ENCODE measurements at regions not wholly inside any gene's neighbourhood (a gene's known extent, or its start where the extent isn't known, plus 50 kb on each side); places are given as distances from the start of the nearest gene placed in this dataset.
"Not testable (repeated sequence)": the region's sequence is repeated elsewhere in the genome, so short reads cannot be mapped to it uniquely, and the experiment has no call there.

DNA sequence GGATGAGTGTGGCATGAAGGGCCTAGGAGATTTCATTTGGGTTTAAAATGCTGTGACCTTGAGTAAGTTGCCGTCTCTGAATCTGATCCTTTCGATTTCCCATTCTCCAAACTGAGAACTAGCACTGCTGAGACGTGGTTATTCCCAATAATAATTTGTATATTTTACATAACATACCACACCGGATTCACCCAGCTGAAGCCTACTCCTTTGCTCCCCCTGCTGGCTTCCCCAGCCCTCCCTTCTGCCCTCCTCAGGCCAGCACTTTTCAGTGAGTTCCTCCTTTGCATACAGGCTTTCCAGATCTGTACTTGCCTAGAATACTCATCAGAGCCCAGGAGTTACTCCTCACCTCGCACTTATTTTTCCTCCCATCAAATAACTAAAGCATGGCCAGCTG is 255.1 kb downstream of the OR4F29 start:
- not testable (repeated sequence) for DNase-seq (ENCODE audit: low spot score)

DNA sequence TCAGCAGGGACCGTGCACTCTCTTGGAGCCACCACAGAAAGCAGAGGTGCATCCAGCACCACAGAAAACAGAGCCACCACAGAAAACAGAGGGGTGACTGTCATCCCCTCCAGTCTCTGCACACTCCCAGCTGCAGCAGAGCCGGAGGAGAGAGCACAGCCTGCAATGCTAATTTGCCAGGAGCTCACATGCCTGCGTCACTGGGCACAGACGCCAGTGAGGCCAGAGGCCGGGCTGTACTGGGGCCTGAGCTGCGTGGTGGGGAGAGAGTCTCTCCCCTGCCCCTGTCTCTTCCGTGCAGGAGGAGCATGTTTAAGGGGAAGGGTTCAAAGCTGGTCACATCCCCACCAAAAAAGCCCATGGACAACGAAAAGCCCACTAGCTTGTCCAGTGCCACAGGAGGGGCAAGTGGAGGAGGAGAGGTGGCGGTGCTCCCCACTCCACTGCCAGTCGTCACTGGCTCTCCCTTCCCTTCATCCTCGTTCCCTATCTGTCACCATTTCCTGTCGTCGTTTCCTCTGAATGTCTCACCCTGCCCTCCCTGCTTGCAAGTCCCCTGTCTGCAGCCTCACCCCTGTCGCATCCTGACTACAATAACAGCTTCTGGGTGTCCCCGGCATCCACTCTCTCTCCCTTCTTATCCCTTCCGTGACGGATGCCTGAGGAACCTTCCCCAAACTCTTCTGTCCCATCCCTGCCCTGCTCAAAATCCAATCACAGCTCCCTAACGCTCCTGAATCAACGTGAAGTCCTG is 260.0 kb downstream of the OR4F29 start:
- peak; percentile 94 for DNase-seq (ENCODE audit: low spot score)

DNA sequence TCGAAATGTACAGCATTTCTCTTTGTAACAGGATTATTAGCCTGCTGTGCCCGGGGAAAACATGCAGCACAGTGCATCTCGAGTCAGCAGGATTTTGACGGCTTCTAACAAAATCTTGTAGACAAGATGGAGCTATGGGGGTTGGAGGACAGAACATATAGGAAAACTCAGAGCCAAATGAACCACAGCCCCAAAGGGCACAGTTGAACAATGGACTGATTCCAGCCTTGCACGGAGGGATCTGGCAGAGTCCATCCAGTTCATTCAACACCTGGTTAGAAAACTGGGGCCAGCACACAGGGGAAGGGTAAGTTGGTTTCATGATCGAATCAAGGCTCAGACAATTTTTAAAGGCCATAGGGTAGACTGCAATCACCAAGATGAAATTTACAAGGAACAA is 260.8 kb downstream of the OR4F29 start:
- DNase-seq (ENCODE audit: low spot score), result not testable (repeated sequence)

DNA sequence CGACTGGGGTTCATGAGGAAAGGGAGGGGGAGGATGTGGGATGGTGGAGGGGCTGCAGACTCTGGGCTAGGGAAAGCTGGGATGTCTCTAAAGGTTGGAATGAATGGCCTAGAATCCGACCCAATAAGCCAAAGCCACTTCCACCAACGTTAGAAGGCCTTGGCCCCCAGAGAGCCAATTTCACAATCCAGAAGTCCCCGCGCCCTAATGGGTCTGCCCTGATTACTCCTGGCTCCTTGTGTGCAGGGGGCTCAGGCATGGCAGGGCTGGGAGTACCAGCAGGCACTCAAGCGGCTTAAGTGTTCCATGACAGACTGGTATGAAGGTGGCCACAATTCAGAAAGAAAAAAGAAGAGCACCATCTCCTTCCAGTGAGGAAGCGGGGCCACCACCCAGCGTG is 261.6 kb downstream of the OR4F29 start:
- DNase-seq (ENCODE audit: low spot score), result not testable (repeated sequence)

DNA sequence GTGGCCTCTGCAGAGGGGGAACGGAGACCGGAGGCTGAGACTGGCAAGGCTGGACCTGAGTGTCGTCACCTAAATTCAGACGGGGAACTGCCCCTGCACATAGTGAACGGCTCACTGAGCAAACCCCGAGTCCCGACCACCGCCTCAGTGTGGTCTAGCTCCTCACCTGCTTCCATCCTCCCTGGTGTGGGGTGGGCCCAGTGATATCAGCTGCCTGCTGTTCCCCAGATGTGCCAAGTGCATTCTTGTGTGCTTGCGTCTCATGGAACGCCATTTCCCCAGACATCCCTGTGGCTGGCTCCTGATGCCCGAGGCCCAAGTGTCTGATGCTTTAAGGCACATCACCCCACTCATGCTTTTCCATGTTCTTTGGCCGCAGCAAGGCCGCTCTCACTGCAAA is 262.2 kb downstream of the OR4F29 start:
- DNase-seq (ENCODE audit: low spot score), result not testable (repeated sequence)

DNA sequence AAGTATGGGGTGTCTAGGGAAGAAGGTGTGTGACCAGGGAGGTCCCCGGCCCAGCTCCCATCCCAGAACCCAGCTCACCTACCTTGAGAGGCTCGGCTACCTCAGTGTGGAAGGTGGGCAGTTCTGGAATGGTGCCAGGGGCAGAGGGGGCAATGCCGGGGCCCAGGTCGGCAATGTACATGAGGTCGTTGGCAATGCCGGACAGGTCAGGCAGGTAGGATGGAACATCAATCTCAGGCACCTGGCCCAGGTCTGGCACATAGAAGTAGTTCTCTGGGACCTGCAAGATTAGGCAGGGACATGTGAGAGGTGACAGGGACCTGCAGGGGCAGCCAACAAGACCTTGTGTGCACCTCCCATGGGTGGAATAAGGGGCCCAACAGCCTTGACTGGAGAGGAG is 264.2 kb downstream of the OR4F29 start:
- DNase-seq (ENCODE audit: low spot score), result not testable (repeated sequence)

DNA sequence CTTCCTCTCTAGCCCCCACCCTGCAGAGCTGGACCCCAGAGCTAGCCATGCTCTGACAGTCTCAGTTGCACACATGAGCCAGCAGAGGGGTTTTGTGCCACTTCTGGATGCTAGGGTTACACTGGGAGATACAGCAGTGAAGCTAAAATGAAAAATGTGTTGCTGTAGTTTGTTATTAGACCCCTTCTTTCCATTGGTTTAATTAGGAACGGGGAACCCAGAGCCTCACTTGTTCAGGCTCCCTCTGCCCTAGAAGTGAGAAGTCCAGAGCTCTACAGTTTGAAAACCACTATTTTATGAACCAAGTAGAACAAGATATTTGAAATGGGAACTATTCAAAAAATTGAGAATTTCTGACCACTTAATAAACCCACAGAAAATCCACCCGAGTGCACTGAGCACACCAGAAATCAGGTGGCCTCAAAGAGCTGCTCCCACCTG is 264.8 kb downstream of the OR4F29 start:
- not testable (repeated sequence) for DNase-seq (ENCODE audit: low spot score)

DNA sequence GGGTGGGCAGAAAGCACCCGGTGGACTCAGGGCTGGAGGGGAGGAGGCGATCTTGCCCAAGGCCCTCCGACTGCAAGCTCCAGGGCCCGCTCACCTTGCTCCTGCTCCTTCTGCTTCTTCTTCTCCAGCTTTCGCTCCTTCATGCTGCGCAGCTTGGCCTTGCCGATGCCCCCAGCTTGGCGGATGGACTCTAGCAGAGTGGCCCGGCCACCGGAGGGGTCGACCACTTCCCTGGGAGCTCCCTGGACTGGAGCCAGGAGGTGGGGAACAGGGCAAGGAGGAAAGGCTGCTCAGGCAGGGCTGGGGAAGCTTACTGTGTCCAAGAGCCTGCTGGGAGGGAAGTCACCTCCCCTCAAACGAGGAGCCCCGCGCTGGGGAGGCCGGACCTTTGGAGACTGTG is 265.3 kb downstream of the OR4F29 start:
- DNase-seq (ENCODE audit: low spot score), result not testable (repeated sequence)

DNA sequence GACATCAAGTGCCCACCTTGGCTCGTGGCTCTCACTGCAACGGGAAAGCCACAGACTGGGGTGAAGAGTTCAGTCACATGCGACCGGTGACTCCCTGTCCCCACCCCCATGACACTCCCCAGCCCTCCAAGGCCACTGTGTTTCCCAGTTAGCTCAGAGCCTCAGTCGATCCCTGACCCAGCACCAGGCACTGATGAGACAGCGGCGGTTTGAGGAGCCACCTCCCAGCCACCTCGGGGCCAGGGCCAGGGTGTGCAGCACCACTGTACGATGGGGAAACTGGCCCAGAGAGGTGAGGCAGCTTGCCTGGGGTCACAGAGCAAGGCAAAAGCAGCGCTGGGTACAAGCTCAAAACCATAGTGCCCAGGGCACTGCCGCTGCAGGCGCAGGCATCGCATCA is 266.0 kb downstream of the OR4F29 start:
- not testable (repeated sequence) for DNase-seq (ENCODE audit: low spot score)

DNA sequence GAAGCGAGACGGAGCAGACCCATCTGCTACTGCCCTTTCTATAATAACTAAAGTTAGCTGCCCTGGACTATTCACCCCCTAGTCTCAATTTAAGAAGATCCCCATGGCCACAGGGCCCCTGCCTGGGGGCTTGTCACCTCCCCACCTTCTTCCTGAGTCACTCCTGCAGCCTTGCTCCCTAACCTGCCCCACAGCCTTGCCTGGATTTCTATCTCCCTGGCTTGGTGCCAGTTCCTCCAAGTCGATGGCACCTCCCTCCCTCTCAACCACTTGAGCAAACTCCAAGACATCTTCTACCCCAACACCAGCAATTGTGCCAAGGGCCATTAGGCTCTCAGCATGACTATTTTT is 267.2 kb downstream of the OR4F29 start:
- DNase-seq (ENCODE audit: low spot score), result not testable (repeated sequence)

DNA sequence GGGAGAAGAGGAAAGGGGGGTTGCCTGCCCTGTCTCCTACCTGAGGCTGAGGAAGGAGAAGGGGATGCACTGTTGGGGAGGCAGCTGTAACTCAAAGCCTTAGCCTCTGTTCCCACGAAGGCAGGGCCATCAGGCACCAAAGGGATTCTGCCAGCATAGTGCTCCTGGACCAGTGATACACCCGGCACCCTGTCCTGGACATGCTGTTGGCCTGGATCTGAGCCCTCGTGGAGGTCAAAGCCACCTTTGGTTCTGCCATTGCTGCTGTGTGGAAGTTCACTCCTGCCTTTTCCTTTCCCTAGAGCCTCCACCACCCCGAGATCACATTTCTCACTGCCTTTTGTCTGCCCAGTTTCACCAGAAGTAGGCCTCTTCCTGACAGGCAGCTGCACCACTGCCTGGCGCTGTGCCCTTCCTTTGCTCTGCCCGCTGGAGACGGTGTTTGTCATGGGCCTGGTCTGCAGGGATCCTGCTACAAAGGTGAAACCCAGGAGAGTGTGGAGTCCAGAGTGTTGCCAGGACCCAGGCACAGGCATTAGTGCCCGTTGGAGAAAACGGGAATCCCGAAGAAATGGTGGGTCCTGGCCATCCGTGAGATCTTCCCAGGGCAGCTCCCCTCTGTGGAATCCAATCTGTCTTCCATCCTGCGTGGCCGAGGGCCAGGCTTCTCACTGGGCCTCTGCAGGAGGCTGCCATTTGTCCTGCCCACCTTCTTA is 267.7 kb downstream of the OR4F29 start:
- DNase-seq (ENCODE audit: low spot score), result not testable (repeated sequence)

DNA sequence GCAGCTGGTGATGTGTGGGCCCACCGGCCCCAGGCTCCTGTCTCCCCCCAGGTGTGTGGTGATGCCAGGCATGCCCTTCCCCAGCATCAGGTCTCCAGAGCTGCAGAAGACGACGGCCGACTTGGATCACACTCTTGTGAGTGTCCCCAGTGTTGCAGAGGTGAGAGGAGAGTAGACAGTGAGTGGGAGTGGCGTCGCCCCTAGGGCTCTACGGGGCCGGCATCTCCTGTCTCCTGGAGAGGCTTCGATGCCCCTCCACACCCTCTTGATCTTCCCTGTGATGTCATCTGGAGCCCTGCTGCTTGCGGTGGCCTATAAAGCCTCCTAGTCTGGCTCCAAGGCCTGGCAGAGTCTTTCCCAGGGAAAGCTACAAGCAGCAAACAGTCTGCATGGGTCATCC is 268.4 kb downstream of the OR4F29 start:
- DNase-seq (ENCODE audit: low spot score), result not testable (repeated sequence)

DNA sequence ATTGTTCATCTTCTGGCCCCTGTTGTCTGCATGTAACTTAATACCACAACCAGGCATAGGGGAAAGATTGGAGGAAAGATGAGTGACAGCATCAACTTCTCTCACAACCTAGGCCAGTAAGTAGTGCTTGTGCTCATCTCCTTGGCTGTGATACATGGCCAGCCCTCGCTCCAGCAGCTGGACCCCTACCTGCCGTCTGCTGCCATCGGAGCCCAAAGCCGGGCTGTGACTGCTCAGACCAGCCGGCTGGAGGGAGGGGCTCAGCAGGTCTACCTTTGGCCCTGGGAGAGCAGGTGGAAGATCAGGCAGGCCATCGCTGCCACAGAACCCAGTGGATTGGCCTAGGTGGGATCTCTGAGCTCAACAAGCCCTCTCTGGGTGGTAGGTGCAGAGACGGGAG is 268.8 kb downstream of the OR4F29 start:
- not testable (repeated sequence) for DNase-seq (ENCODE audit: low spot score)

DNA sequence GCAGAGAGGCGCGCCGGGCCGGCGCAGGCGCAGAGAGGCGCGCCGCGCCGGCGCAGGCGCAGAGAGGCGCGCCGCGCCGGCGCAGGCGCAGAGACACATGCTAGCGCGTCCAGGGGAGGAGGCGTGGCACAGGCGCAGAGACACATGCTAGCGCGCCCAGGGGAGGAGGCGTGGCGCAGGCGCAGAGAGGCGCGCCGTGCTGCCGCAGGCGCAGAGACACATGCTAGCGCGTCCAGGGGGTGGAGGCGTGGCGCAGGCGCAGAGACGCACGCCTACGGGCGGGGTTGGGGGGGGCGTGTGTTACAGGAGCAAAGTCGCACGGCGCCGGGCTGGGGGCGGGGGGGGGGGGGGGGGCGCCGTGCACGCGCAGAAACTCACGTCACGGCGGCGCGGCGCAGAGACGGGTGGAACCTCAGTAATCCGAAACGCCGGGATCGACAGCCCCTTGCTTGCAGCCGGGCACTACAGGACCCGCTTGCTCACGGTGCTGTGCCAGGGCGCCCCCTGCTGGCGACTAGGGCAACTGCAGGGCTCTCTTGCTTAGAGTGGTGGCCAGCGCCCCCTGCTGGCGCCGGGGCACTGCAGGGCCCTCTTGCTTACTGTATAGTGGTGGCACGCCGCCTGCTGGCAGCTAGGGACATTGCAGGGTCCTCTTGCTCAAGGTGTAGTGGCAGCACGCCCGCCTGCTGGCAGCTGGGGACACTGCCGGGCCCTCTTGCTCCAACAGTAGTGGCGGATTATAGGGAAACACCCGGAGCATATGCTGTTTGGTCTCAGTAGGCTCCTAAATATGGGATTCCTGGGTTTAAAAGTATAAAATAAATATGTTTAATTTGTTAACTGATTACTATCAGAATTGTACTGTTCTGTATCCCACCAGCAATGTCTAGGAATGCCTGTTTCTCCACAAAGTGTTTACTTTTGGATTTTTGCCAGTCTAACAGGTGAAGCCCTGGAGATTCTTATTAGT is 269.9 kb downstream of the OR4F29 start:
- peak; percentile 53 for DNase-seq (ENCODE audit: low spot score)

DNA sequence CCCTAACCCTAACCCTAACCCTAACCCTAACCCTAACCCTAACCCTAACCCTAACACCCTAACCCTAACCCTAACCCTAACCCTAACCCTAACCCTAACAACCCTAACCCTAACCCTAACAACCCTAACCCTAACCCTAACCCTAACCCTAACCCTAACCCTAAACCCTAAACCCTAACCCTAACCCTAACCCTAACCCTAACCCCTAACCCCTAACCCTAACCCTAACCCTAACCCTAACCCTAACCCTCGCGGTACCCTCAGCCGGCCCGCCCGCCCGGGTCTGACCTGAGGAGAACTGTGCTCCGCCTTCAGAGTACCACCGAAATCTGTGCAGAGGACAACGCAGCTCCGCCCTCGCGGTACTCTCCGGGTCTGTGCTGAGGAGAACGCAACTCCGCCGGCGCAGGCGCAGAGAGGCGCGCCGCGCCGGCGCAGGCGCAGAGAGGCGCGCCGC is 270.7 kb downstream of the OR4F29 start:
- not testable (repeated sequence) for DNase-seq (ENCODE audit: low spot score)

DNA sequence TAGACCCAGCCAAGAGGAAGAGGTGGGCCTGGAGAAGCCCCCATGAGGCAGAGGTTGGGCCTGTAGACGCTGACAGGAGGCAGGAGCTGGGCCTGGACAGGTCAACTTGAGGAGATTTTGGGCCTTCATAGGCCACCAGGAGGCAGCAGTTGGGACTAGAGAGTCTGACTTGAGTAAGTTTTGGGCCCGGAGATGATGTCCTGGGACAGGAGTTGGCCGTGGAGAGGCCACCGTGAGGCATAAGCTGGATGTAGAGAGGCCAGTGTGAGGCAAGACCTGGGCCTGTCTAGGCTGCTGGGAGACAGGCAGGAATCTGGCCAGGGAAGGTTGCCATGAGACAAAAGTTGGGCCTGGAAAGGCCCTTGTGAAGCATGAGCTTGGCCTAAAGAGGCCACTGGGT is 312.6 kb downstream of the OR4F29 start:
- DNase-seq (ENCODE audit: low spot score), result not testable (repeated sequence)

DNA sequence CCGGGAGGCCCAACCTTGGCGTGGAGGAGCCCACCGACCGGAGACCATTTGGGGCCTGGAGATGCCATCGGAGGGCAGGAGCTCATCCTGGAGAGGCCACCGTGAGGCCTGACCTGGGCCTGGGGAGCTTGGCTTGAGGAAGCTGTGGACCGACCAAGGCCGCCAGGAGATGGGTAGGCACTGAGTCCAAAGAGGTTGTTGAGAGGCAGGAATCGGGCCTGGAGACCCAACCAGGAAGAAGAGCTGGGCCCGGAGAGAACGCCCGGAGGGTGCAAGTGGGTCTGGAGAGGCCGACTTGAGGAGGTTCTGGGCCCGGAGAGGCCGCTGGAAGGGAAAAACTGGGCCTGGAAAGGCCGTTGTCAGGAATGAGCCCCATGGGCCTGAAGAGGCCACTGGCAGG is 313.8 kb downstream of the OR4F29 start:
- not testable (repeated sequence) for DNase-seq (ENCODE audit: low spot score)

DNA sequence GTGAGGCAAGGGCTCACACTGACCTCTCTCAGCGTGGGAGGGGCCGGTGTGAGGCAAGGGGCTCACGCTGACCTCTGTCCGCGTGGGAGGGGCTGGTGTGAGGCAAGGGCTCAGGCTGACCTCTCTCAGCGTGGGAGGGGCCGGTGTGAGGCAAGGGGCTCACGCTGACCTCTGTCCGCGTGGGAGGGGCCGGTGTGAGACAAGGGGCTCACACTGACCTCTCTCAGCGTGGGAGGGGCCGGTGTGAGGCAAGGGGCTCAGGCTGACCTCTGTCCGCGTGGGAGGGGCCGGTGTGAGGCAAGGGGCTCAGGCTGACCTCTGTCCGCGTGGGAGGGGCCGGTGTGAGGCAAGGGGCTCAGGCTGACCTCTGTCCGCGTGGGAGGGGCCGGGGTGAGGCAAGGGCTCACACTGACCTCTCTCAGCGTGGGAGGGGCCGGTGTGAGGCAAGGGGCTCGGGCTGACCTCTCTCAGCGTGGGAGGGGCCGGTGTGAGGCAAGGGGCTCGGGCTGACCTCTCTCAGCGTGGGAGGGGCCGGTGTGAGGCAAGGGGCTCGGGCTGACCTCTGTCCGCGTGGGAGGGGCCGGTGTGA is 315.0 kb downstream of the OR4F29 start:
- not testable (repeated sequence) for DNase-seq (ENCODE audit: low spot score)

DNA sequence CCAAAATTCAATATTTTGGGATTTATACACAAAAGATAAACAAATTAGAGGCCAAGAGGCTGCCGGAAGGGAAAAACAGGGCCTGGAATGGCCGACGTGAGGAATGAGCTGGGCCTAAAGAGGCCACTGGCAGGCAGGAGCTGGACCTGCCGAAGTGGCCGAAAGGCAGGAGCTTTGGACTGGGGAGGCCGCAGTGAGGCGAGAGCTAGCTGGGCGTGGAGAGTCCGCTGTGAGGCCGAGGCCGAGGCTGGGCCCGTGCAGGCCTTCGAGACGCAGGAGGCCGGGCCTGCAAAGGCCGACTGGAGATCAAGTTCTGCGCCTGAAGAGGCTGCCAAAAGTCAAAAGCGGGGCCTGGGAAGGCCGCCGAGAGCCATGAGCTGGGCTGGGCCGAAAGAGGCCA is 316.5 kb downstream of the OR4F29 start:
- DNase-seq (ENCODE audit: low spot score), result not testable (repeated sequence)

DNA sequence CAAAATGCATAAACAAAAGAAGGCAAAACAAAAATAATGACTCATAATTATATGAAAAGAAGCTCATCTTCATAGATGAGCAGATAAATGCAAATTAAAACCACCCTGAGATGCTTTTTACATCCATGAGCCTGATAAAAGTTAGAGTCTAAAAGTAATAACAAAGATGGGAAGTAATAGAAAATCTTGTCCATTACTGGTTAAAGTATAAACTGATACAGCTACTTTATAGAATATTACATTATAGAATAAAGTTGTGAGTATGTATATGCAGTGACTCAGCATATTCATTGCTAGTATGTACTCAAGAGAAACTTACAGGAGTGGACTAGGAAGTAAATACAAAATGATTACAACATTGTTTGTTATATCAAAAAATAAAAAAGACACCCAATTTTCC is 333.0 kb downstream of the OR4F29 start:
- DNase-seq (ENCODE audit: low spot score), result not testable (repeated sequence)

DNA sequence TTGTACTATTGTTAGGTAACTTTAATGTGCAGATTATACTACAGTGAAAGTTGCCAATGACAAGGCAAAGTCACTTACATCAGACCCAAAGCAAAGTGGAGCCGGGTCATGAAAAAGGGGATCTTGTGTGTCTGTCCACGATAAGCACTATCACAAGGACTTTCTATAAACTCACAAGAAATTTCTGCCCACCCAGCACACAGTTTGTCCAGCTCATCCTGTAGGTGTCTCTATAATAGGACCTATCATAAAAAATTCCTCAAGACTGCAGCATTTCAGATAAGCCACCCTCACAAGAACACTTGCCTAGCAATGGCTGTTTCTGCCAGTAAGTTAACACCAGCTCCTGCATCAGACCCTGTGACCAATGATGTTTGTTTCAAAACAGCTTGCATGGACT is 335.9 kb downstream of the OR4F29 start:
- DNase-seq (ENCODE audit: low spot score), result not testable (repeated sequence)

DNA sequence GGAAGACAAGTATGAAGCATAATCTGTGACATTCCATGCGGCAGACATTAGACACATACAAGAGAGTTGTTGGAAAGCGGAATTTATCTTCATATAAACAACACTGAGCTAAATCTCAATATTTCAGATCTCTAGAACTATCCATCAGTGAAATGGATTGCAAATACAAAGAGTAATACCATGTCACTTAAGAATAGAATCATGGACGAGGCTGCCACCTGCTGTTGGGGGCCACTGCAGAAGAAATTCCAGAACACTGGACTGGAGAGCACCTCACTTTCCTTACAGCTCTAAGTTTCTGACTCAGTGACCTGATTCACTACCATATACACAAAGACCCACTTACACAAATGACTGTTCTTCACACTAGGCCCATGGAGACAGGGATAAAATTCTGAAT is 346.7 kb downstream of the OR4F29 start:
- not testable (repeated sequence) for DNase-seq (ENCODE audit: low spot score)
